Stimulated activated CD4-positive, alpha-beta T cell treated with anti-CD3 and anti-CD28 coated beads, Interleukin-12 subunit alpha, Interleukin-12 subunit beta, amount 100 ng/mL, for 48 hours (primary cell): ENCODE measurements at regions not wholly inside any gene's neighbourhood (a gene's known extent, or its start where the extent isn't known, plus 50 kb on each side); places are given as distances from the start of the nearest gene placed in this dataset.
"Not testable (repeated sequence)": the region's sequence is repeated elsewhere in the genome, so short reads cannot be mapped to it uniquely, and the experiment has no call there.

Source experiments
- DNase-seq, 3 donors: peaks; one replicate each; pipeline ENCODE4 v3.0.0-alpha.2; 2020; ENCODE audit warnings: low read depth in 2 of 3, low spot score in 1 of 3

GRCh38 chr5:136629125-136629792 is 263.9 kb upstream of the TRPC7 start:
- no peak for DNase-seq

- DNase-seq = no peak
These were observed 261.2 kb upstream of the TRPC7 start for GRCh38 chr5:136626531-136626930.

- no peak for DNase-seq
These were observed 257.4 kb upstream of the TRPC7 start for GRCh38 chr5:136622747-136623146.

GRCh38 chr5:136621743-136622142 is 256.4 kb upstream of the TRPC7 start:
- no peak for DNase-seq

- no peak for DNase-seq
These were observed 255.3 kb upstream of the TRPC7 start for GRCh38 chr5:136620621-136621020.

- DNase-seq = no peak
These were observed 254.7 kb upstream of the TRPC7 start for GRCh38 chr5:136620016-136620419.

GRCh38 chr5:136619556-136619955 is 254.2 kb upstream of the TRPC7 start:
- no peak for DNase-seq

GRCh38 chr5:136615251-136616119 is 250.1 kb upstream of the TRPC7 start:
- no peak for DNase-seq

GRCh38 chr5:136613230-136613629 is 247.9 kb upstream of the TRPC7 start:
- DNase-seq = no peak

- DNase-seq = no peak
These were observed 240.3 kb upstream of the TRPC7 start for GRCh38 chr5:136605638-136606037.

GRCh38 chr5:136600306-136600705 is 235.0 kb upstream of the TRPC7 start:
- DNase-seq = no peak

- DNase-seq = no peak
These were observed 233.6 kb upstream of the TRPC7 start for GRCh38 chr5:136598802-136599404.

GRCh38 chr5:136594416-136594815 is 229.1 kb upstream of the TRPC7 start:
- no peak for DNase-seq

- no peak for DNase-seq
These were observed 225.2 kb upstream of the TRPC7 start for GRCh38 chr5:136590581-136590980.

GRCh38 chr5:136586196-136586595 is 220.9 kb upstream of the TRPC7 start:
- DNase-seq = no peak

GRCh38 chr5:136584474-136584873 is 219.1 kb upstream of the TRPC7 start:
- DNase-seq = no peak

GRCh38 chr5:136579238-136579637 is 213.9 kb upstream of the TRPC7 start:
- DNase-seq = no peak

- not testable (repeated sequence) for DNase-seq
These were observed 204.5 kb upstream of the TRPC7 start for GRCh38 chr5:136569875-136570274.

- not testable (repeated sequence) for DNase-seq
These were observed 200.1 kb upstream of the TRPC7 start for GRCh38 chr5:136565457-136565856.

- DNase-seq = not testable (repeated sequence)
These were observed 199.7 kb upstream of the TRPC7 start for GRCh38 chr5:136565050-136565449.

GRCh38 chr5:136564431-136564830 is 199.1 kb upstream of the TRPC7 start:
- not testable (repeated sequence) for DNase-seq

GRCh38 chr5:136563489-136563888 is 198.1 kb upstream of the TRPC7 start:
- DNase-seq = no peak
